HG03097 (cell line): ENCODE measurements at regions not wholly inside any gene's neighbourhood (a gene's known extent, or its start where the extent isn't known, plus 50 kb on each side); places are given as distances from the start of the nearest gene placed in this dataset.
A peak's percentile ranks its signal among the peaks of the same experiment; 100 is the strongest.

Experiments
- ATAC-seq: cut with Tn5 transposase; IDR thresholded peaks from one replicate; pipeline ENCODE4 v1.9.1; 2021; ENCODE audit not compliant: unreplicated experiment, low FRiP score

DNA sequence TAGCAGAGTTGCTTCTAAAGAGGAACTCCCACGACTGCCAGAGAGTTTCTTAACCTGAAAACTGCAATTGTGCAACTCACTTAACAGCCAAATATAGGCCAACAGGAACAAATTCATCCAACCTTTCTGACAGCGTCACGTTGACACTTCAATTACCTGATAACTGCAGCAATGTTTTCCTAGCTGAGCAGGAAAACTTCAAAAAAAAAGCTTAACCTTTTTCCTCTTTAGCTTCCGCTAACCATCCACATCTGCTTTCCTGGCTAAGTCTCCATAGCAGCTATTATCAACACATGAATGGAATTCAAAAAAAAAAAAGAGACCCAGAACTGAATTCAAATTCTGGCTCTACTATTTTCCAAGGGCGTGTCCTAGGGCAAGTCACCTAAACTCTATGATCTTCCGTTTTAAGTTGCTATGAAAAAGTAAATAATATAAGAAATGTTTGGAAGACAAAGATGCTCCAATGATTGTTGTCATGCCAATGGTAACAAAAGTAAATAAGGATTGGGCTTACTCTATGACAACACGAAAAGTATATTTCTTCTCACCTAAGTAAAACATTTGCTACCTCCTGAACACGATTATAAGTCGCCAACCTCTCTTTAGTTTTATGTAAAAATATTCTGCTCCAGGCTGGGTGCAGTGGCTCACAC is 524.6 kb upstream of the JARID2 start:
- no peak for ATAC-seq

DNA sequence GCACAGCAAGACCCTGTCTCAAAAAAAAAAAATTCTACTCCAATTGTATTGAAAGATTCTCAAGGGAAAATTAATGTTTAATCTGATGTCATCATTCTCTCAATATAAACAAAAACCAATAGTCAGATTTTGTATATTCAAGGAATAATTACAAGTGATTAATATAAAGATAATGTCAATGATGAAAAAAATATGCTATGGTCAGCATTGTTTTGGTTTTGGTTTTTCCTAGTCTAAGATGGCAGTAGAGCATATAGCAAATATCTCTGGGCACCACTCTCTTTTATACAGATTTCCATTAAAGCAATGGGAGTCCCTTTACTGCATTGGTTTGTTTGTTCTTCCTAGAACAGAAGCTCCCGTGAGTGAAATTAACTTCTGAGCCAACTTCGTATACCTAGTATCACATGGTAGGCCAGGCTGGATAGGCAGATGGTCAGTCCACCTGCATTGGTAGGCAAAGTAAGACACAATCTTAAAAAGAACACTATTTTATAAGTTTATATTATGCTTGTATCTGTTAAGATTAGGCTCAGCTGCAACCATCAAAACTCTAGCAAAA is 523.8 kb upstream of the JARID2 start:
- no peak for ATAC-seq

DNA sequence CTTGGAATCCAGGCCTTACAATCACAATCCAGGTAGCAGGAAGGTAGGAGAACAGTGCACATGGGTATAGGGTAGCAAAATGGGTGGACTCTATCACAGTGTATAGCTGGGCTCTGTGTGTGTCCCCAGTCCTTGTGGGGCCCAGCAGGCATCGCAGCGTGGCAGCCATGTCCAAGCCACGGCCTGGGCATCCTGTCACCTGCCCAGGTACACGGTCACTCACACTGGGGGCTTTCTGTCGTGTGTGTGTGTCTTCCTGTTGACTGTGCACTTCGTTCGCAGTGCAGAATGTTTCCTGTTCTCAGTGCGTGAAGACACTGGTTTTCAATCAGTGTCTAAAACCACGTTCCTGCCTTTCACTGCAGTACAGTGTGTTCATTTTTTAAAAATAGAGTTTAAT is 523.2 kb upstream of the JARID2 start:
- ATAC-seq = no peak

DNA sequence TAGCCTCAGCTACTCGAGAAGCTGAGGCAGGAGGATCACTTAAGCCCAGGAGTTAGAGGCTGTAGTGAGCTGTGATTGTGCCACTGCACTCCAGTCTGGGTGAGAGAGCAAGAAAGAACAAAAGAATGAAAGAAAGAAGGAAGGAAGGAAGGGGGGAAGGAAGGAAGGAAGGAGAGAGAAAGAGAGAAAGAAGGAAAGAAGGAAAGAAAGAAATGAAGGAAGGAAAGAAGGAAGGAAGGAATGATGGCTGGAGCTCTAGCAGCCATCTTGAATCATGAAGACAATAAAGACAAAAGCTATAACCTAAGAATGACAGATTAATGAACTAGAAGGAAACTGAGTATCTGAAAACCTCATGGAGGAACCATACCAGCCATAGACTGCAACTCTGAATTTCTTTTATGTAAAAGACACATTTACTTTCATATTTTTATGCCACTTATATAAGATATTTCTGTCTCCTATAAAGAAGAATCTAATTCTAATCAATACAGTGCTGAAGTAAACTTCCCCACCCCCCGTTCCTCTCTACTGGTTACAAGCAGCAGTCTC is 522.3 kb upstream of the JARID2 start:
- no peak for ATAC-seq

DNA sequence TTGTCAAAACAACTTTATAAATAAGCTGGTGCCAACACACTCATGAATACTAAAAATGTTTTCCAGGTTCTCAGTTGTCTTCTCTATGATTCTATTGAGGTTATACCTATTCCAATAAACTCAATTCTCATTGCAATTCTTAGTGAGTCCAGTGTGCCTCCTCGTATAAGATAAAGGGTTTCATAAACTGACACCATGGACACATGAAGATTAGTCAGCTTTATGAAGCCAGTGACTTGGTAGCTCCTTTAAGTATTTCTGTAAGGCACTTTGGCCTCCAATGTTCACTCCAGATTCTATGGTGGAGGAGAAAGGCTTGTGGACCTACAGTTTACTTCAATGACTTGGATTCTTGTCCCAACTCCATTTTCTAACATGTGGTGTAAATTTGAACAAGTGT is 521.3 kb upstream of the JARID2 start:
- ATAC-seq = no peak

DNA sequence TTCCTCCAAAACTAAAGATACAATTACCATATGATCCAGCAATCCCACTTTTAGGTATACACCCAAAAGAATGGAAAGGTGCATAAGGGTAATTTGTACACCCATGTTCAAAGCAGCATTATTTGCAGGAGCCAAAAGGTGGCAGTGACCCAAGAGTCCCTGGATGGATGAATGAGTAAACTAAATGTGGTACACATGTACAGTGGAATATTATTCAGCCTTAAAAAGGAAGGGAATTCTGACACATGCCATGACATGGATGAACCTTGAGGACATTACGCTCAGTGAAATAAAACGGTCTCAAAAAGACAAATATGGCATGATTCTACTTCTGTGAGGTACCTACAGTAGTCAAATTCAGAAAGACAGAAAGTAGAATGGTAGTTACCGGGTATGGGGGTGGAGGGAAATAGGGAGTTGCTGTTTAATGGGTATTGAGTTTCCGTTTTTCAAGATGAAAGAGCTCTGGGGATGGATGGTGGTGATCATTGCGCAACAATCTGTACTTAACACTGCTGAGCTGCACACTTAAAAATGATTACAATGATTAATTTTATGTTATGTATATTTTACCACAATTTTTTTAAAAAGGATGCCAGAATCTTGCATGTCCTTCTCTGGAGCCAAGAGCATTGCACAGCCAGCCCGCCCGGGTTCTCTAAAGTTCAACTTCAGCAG is 518.9 kb upstream of the JARID2 start:
- no peak for ATAC-seq

DNA sequence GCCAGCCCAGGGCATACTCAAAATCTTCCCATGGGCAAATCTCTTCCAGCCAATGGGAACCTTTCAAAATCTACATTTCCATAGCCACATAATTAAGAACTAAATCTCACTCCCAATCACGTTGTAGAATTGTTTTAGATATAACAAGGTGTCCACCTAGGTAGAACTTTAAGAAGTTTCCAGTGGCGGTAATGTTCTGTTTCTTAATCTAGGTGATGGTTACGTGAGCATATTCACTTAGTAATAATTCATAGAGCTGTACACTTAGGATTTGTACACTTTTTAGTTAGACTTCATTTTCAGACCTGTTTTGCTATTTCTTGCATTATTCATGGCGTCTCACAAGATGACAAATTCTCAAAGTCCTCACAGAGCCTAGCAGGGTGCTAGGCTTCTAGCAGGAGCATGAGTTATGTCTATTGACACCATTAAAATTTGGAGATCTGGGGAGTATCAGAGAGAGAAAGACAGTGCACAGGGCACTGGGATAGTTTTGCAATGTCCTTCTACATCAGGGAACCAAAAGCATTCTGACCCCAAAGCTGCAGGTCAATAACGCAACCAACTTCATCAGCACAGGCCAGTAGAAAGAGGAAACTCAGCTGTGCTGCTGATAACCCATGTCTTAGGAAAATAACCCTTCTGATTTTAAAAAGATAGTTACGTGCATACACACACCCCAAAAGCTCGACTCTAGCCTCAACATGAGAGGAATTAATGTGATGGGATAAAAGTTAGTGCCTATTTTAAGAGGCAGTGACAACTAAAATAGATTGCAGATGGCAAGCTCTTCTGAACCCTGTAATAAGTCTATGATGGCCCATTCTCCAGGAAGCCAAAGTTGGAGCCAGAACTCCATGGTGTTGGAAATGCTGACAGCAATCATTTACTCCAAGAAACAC is 518.1 kb upstream of the JARID2 start:
- no peak for ATAC-seq

DNA sequence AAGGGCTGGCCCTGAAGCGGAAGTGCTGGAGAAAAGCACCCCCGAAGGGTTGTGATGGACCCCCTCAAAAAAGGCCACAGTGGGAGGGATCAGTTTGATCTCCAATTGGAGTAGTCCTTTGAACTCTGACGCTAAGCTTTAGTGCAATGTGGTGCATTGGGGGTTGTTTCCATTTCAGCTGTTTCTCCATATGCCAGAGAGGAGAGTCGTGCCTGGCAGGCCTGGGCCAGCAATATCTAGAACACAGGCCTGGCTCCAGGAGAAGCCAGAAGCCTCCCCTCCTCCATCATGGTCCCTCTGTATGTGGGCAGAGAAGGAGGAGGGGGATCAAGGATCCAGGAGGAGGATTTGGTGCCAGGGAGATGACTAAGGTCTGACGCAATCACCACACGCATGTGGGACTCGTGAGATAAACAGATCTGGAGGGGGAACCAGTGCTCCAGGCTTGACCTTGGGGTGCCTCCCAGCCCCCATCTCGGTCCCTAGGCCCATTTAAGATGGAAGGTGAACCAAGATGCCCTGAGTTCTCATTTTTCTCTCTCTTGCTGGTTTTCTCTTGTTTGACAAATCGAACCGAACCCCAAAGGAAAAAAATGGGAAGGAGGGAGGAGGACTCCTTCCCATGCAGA is 517.4 kb upstream of the JARID2 start:
- ATAC-seq = no peak

DNA sequence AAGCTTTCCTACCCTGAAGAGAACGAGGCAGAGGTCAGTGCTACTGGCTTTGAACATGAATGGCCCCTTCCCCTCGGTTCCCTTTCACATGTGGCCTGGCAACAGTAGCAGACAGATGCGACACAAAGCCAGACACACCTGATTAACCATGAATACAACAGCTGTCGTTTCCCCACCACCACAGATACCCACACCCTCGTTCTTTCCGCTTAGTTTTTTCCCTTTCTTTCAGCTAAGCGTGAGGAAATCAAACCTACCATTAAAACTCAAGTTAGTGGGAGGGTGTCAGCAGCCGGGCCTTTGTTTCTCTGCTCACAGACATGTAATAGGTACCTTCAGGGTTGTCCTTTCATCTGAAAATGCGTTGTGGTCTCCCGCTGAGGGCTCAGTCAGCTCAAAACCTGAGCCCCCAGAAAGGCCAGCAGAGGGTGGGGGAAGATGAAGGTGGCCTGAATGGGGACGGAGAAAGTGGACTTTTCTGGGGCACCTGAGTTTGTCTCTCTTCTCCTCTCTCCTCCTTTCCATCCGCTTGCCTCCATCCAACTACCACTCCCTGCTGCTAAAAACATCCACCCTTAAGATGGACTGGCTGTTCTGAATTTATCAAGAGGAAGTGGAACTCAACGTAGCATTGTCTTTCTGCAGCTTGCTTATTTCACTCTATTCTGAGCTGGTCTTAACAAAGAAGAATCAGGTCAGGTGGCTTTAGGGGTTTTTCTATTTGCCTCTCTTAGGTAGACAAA is 516.6 kb upstream of the JARID2 start:
- no peak for ATAC-seq

DNA sequence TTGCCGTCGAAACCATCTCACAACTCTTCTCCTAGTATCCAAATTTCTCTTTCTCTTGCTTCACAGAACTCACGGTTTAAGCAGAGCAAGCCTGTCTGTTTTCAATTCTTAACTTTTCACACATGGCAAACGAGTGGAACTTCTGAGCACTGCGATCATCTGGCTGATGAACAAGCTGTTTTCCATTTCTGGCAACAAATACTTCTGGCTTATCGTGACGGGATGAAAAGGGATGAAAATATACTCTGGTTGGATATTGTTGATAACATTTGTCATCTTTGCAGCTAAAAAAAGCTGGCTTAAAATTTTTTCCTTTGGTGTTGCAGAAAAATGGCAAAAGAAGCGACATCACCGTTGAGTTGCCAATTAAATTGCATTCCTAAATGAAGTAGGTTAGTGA is 515.2 kb upstream of the JARID2 start:
- no peak for ATAC-seq

DNA sequence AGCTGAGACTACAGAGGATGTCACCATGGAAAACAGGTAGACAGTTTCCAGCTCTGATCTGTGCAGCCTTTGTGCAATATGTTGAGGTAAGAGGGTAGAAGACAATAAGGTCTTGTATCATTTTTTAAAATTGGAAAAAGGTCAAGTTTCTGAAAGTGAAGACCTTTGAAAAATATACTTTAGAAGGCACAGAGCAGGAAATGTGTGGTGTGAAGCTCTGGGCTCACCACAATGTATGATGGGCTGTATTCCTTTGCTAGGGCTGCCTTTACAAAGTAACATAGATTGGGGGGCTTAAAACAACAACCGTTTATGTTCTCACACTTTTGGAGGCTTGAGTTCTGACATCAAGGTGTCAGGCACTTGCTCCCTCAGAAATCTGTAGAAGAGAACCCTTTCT is 514.3 kb upstream of the JARID2 start:
- no peak for ATAC-seq

DNA sequence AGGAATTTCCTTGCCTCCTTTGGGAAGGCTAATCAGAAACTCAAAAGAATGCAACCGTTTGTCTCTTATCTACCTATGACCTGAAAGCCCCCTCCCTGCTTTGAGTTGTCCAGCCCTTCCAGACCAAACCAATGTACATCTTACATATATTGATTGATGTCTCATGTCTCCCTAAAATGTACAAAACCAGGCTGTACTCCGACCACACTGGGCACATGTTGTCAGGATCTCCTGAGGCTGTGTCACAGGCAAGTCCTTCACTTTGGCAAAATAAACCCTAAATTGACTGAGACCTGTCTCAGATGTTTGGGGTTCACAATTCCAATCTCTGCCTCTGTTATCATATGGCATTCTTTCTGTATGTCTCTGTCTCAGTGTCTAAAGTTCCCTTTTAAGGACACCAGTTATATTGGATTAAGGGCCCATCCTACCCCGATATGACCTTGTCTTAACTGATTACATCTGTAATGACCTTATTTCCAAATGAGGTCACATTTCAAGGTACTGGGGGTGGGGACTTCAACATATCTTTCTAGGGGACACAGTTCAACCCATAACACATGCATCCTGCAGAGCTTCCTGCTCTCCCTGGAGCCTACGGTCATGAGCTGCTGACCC is 513.5 kb upstream of the JARID2 start:
- ATAC-seq = no peak

DNA sequence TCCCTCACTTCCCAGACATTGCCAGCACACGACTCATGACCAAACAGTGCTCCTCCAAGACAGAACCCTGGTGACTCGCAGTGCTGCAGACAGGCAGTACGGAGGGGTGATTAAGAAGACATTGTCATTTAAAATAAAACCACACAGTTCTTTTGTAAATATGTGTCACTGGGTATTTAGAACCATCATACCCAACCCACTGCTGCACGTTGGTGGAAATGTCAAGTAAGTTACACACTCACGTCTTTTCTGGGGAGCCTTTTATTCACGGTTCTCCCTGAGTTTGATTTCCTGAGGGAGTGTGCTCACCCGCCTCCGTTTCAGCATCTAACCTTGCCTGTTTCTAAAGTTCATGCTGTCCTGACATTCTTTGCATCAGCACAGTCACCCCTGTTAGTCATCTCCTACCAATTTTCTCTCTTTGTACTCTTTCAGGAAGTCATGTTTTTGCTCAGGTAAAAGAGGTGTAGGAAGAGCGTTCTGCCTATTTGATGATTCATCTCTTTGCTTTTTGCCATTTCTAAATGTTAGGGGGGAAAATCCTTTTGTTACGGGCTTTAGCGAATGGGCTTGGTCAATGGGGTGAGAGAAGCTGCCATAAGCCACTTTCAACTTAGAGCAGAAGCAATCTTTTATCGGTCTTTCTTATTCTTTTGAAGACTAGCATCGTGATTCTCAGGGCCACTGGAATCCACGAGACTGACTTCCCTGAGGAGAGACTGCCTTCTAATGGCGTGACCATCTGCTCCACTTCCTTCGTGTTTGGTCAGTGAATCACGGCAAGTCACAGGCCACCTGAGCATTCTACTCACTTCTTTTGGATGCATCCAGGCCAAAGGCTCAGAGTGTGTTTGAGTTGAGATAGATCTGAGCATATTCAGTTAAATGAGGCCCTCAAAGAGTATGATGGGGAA is 512.8 kb upstream of the JARID2 start:
- ATAC-seq = no peak

DNA sequence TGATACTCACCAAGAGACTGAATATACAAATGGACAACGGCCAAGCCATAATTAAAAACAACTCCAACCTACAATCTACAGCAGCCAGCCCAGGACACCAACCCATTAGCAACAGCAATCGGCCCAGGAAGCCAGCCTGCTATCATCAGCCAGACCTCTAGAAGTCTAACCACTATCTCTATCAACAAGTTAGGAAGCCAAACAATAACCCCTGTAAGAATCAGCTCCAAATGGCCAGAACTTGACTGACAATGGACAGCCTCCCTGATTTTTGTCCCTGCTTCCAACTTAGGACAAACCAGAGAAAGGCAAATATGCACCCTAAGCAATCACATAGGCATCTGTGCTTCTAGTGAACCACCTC is 511.8 kb upstream of the JARID2 start:
- ATAC-seq = no peak

DNA sequence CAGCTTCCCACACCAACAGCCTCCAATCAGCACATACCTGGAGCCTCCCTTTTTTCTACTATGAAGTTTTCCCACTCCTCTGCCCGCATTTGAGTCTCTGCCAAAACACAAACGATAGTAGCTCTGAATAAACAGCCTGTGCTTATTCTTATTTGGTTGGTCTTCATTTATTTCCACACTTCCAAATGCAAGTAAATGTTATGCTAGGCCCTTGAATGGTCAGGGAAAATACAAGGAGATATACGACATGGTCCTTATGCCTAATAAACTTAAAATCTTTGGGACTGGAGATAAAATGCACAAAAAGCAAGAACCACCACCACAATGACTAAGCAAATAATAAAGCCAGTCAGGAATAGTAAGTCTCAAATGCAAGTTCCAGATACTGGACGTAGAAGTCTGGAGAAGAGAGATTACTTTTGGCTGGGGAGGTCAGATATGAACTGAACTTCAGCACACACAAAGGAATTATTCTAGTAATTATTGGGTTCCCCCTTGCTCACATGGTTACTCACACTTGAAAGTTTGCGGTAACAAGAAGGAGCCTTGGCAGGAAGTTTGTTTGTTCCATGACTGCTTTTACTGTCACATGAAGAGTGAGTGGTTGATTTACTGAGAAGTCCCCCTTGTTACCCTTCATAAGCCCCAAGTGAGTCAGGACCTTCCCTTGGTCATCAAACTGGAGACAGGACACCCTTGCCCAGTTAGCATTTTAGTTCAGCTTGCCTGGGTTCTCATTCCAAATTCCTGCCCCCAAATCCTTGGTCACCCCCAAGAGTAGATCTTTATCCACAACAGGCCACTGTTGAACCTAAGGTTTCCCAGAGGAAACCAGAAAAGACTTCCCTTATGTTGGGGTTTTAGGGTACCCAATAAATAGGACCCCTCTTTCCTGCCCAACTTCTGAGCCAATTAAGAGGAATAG is 511.2 kb upstream of the JARID2 start:
- ATAC-seq = peak; percentile 76

DNA sequence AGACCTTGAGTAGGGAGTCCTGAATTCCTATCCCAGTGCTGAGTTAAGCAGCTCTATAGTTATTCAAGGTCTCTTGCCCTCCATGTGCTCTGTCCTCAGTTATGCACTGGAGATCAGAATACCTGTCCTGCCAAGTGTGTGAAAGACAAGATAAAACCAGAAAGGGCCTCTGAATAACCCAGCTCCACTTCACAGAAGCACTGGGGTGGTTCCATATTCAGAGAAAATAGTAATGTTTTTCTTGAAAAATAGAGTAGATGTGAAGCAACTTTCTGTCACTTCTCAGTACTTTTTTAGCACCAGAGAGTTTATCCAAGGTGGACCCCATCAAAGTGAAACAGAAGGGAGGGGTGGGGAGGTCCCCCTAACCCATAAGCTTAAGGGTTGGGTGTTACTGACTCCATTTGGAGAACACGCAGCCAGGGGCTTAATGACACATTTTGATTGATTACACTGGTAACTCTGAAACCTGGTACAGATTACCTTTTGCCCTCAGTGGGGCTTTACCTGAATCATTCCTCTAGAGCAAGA is 509.8 kb upstream of the JARID2 start:
- ATAC-seq = no peak

DNA sequence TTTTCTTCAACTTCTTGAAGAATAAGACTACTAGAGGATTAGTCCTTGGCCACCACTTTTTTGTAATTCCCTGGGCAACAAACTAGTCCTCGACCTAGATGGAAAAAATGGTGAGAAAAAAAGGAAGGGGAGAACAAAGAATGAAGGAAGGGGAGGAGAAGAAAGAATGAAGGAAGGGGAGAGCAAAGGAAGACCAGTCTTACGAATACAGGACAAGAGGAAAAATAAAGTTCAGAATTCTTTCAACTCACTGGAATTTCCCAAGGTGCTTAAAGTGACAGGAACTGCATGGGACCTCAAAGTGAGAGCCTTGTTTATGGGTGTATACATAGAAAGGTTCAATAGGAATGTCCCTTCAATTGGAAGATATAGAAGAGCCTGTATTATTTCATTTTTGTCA is 509.3 kb upstream of the JARID2 start:
- ATAC-seq = no peak
